ENCODE measurements at regions not wholly inside any gene's neighbourhood (a gene's known extent, or its start where the extent isn't known, plus 50 kb on each side); places are given as distances from the start of the nearest gene placed in this dataset.
"Not testable (repeated sequence)": the region's sequence is repeated elsewhere in the genome, so short reads cannot be mapped to it uniquely, and the experiment has no call there.

DNA sequence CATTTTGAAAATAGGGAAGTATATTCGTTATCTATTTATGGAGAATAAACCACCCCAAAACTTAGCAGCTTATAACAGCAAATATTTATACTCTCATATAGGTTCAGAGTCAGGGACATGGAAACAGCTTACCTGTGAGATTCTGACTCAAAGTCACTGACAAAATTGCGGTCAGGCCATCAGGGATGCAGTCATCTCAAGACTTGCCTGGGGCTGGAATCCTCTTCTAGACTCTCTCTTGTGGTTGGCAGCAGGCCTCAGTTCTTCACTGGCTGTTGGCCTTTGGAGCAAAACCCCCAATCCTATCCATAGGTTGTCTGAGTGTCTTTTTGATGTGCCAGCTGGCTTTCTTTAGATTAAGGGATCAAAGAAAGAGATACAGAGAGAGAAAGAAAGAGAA is 275.6 kb downstream of the SEC61B start:
- Mint-ChIP-seq H3K4me1 (peaks cover 12% of the 10 kb centered on the region), H3K4me3 (peak overlapping the region; percentile 61), H3K36me3 (peaks cover 15% of the 10 kb centered on the region), H3K9me3 (peaks cover 12% of the 10 kb centered on the region), H3K27me3 (ENCODE audit: low read depth) (peaks cover 22% of the 10 kb centered on the region), H3K27ac (no peak overlapping the region)
- ChIA-PET CTCF (no interaction called here), POLR2A (no interaction called here)
- DNase-seq (ENCODE audit: low spot score) (no peak), ATAC-seq (no peak)
- TF ChIP-seq CREM (CRISPR knock-in tag; IDR thresholded peaks at IDR 0.05), result no peak
- TF ChIP-seq ZNF532 (CRISPR knock-in tag; IDR thresholded peaks at IDR 0.05; ENCODE audit: borderline replicate concordance), result no peak
- TF ChIP-seq ELF4 (CRISPR knock-in tag; IDR thresholded peaks at IDR 0.05; ENCODE audit: low read depth), result no peak
- TF ChIP-seq GTF2I (CRISPR knock-in tag; conservative IDR thresholded peaks at IDR 0.05), result no peak
- no peak for TF ChIP-seq ZNF263 (CRISPR knock-in tag; IDR thresholded peaks at IDR 0.05; ENCODE audit: low read depth)
- TF ChIP-seq ZNF317 (CRISPR knock-in tag; IDR thresholded peaks at IDR 0.05; ENCODE audit: borderline replicate concordance, low read depth), result no peak
- no peak for TF ChIP-seq ATF6 (CRISPR knock-in tag; IDR thresholded peaks at IDR 0.05)
- TF ChIP-seq FOXP4 (CRISPR knock-in tag; IDR thresholded peaks at IDR 0.05), result no peak
- no peak for TF ChIP-seq EMX1 (CRISPR knock-in tag; IDR thresholded peaks at IDR 0.05)
- no peak for TF ChIP-seq SOX15 (CRISPR knock-in tag; IDR thresholded peaks at IDR 0.05)
- TF ChIP-seq, protein P1, sequence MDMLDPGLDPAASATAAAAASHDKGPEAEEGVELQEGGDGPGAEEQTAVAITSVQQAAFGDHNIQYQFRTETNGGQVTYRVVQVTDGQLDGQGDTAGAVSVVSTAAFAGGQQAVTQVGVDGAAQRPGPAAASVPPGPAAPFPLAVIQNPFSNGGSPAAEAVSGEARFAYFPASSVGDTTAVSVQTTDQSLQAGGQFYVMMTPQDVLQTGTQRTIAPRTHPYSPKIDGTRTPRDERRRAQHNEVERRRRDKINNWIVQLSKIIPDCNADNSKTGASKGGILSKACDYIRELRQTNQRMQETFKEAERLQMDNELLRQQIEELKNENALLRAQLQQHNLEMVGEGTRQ (CRISPR knock-in tag; IDR thresholded peaks at IDR 0.05), result no peak
- no peak for TF ChIP-seq ATF1 (CRISPR knock-in tag; IDR thresholded peaks at IDR 0.05)
- TF ChIP-seq CDX4 (CRISPR knock-in tag; IDR thresholded peaks at IDR 0.05; ENCODE audit: borderline replicate concordance), result no peak

- Mint-ChIP-seq H3K27me3 (ENCODE audit: low read depth) (peaks cover 20% of the 10 kb centered on the region), H3K4me3 (peak overlapping the region; percentile 61), H3K9me3 (peaks cover 12% of the 10 kb centered on the region), H3K4me1 (peaks cover 12% of the 10 kb centered on the region), H3K36me3 (peaks cover 15% of the 10 kb centered on the region)
- TF ChIP-seq, protein P2, sequence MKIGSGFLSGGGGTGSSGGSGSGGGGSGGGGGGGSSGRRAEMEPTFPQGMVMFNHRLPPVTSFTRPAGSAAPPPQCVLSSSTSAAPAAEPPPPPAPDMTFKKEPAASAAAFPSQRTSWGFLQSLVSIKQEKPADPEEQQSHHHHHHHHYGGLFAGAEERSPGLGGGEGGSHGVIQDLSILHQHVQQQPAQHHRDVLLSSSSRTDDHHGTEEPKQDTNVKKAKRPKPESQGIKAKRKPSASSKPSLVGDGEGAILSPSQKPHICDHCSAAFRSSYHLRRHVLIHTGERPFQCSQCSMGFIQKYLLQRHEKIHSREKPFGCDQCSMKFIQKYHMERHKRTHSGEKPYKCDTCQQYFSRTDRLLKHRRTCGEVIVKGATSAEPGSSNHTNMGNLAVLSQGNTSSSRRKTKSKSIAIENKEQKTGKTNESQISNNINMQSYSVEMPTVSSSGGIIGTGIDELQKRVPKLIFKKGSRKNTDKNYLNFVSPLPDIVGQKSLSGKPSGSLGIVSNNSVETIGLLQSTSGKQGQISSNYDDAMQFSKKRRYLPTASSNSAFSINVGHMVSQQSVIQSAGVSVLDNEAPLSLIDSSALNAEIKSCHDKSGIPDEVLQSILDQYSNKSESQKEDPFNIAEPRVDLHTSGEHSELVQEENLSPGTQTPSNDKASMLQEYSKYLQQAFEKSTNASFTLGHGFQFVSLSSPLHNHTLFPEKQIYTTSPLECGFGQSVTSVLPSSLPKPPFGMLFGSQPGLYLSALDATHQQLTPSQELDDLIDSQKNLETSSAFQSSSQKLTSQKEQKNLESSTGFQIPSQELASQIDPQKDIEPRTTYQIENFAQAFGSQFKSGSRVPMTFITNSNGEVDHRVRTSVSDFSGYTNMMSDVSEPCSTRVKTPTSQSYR (CRISPR knock-in tag; IDR thresholded peaks at IDR 0.05), result 0 out of 2 replicates have a peak, but pooled peaks have one; percentile 28
- peak; percentile 60; the same call in 1 of the 2 replicates for TF ChIP-seq FOXK1 (CRISPR knock-in tag; IDR thresholded peaks at IDR 0.05)
- 0 out of 2 replicates have a peak, but pooled peaks have one; percentile 27 for TF ChIP-seq ZNF416 (CRISPR knock-in tag; IDR thresholded peaks at IDR 0.05)
- ATAC-seq, CTCF ChIA-PET, H3K27ac Mint-ChIP-seq, POLR2A ChIA-PET: not testable (repeated sequence)
- peak; percentile 58 for DNase-seq (ENCODE audit: low spot score)
Observed at GRCh38 chr9:99498979-99499378, 276.9 kb downstream of the SEC61B start.

Data from WTC11 (cell line).